ENCODE measurements at regions not wholly inside any gene's neighbourhood (a gene's known extent, or its start where the extent isn't known, plus 50 kb on each side); places are given as distances from the start of the nearest gene placed in this dataset.
"Not testable (repeated sequence)": the region's sequence is repeated elsewhere in the genome, so short reads cannot be mapped to it uniquely, and the experiment has no call there.

- DNase-seq, result not testable (repeated sequence)
Observed at GRCh38 chr6:140339084-140339483, 964.6 kb upstream of the CITED2 start.

- no peak for DNase-seq
Observed at GRCh38 chr6:140321891-140322290, 947.4 kb upstream of the CITED2 start.

GRCh38 chr6:140320081-140321080, 945.9 kb upstream of the CITED2 start:
- DNase-seq, result no peak

GRCh38 chr6:140319209-140319608, 944.8 kb upstream of the CITED2 start:
- no peak for DNase-seq

GRCh38 chr6:140318408-140318807, 944.0 kb upstream of the CITED2 start:
- DNase-seq, result no peak

- DNase-seq, result no peak
Observed at GRCh38 chr6:140317950-140318349, 943.5 kb upstream of the CITED2 start.

- DNase-seq, result no peak
Observed at GRCh38 chr6:140316966-140317365, 942.5 kb upstream of the CITED2 start.

- DNase-seq, result no peak
Observed at GRCh38 chr6:140314682-140315081, 940.2 kb upstream of the CITED2 start.

- no peak for DNase-seq
Observed at GRCh38 chr6:140311146-140311545, 936.7 kb upstream of the CITED2 start.

- peak; percentile 20 to 50 for DNase-seq
Observed at GRCh38 chr6:140303218-140303949, 928.9 kb upstream of the CITED2 start.

GRCh38 chr6:140300331-140300730, 925.9 kb upstream of the CITED2 start:
- no peak for DNase-seq

- DNase-seq, result no peak
Observed at GRCh38 chr6:140289186-140289585, 914.7 kb upstream of the CITED2 start.

GRCh38 chr6:140285998-140286690, 911.7 kb upstream of the CITED2 start:
- no peak for DNase-seq

GRCh38 chr6:140285471-140285870, 911.0 kb upstream of the CITED2 start:
- DNase-seq, result no peak

- DNase-seq, result no peak
Observed at GRCh38 chr6:140284871-140285270, 910.4 kb upstream of the CITED2 start.

GRCh38 chr6:140283197-140283596, 908.7 kb upstream of the CITED2 start:
- no peak for DNase-seq

- peak in 1 of 2 experiments; percentile 16 for DNase-seq
Observed at GRCh38 chr6:140281767-140282166, 907.3 kb upstream of the CITED2 start.

GRCh38 chr6:140281236-140281635, 906.8 kb upstream of the CITED2 start:
- DNase-seq, result peak in 1 of 2 experiments; percentile 5

GRCh38 chr6:140276719-140277118, 902.3 kb upstream of the CITED2 start:
- no peak for DNase-seq

GRCh38 chr6:140276133-140276532, 901.7 kb upstream of the CITED2 start:
- DNase-seq, result no peak

- DNase-seq, result no peak
Observed at GRCh38 chr6:140275725-140276124, 901.3 kb upstream of the CITED2 start.

GRCh38 chr6:140274548-140274947, 900.1 kb upstream of the CITED2 start:
- DNase-seq, result no peak

GRCh38 chr6:140271759-140272377, 897.4 kb upstream of the CITED2 start:
- DNase-seq, result no peak

Measured in NCI-H526 (cell line).